Kasumi-1 (cell line): ENCODE measurements at regions not wholly inside any gene's neighbourhood (a gene's known extent, or its start where the extent isn't known, plus 50 kb on each side); places are given as distances from the start of the nearest gene placed in this dataset.

Experiments used
- DNase-seq, 2 experiments: peaks; one replicate each; lab custom pipeline; 2025; lab: John Stamatoyannopoulos, UW

DNA sequence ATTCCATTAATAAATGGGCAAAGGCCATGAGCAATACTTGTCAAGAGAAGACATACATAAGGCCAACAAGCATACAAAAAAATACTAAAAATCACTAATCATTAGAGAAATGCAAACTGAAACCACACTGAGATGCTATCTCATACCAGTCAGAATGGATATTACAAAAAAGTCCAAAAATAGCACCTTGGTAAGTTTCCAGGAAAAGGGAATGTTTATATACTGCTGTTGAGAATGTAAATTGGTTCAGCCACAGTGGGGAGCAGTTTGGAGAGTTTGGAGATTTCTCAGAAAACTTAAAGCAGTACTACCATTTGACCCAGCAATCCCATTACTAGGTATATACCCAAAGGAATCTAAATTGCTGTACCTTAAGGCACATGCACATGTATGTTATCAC, 467.7 kb downstream of the CDH11 start:
- no peak for DNase-seq

DNA sequence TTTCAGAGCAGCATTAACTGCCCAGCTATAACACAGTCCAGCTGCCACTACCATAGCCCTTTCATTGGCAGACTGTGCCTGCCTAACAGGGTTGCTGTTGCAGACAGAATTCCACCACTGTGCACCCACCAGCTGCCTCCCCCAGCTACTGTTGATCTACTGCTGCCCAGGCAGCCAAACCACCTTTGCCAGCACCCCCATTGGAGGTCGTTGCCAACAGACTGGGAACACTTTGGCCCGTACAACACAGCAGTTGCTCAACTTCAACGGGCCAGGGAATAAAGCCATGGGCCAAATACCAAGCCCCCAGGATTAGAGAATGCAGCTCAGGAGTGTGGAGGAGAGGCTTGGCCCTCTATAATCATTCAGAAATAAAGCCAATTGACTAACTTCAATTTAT, 473.6 kb downstream of the CDH11 start:
- no peak for DNase-seq

DNA sequence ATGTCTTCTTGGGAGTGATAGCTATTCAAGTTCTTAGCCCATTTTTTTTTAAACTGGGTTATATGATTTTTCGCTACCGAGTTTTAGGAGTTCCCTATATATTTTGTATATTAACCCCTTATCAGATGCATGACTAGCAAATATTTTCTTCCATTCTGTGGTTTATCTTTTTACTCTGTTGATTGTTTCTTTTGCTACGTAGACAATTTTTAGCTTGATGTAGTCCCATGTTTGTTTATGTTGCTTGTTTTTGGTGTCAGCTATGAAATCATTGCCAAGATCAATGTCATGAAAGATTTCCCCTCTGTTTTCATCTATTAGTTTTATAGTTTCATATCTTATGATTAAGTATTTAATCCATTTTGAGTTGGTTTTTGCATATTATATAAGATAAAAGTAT, 480.5 kb downstream of the CDH11 start:
- no peak for DNase-seq

DNA sequence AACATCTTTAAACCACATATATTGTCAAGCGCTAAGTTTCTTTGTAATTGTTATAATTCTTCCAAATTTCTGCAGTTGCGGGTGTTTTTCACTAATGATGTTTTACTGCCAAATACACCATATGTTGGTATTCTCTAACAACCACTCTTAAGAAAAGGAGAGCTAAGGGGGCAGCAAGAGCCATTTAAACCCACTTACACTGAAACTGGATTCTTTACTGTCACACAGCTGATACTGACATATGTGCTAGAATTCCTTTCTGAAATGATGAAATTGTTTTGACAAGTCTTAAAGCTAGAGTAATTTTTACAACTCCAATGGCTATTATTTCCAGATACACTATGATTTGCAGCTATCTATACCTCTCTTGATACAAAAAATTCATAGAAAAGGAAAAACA, 483.1 kb downstream of the CDH11 start:
- DNase-seq: no peak

DNA sequence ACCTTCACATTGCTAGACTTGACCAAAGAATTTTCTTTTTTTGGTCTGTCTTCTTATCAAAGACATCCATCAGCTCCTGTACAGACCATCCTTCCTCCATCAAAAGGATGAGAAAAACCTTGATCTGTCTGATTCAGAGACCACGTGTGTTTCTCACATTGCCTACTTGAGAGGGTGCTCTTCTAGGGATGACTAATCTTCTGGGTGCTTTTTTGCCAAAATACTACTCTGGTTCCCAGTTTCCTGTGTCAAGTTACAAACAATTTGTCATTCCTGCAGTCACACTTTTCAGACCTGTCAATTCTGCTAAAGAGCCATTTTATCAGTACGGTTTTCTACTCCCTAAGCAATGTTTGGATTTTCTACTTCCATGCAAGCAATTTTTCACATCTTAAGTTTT, 492.2 kb downstream of the CDH11 start:
- no peak for DNase-seq

DNA sequence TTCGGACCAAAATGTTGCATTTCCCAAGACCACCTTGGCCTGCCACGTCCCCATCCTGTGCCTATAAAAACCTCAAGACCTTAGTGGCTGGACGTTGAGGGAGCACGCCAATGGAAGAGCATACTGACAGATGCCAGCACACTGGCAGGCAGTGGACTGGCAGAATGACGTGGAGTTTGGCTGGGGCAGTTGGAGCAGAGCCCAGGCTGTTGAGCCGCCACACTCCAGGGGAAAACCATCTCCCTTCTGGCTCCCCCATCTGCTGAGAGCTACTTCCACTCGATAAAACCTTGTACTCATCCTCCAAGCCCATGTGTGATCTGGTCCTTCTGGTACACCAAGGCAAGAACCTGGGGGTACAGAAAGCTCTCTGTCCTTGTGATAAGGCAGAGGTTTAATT, 494.1 kb downstream of the CDH11 start:
- no peak for DNase-seq

DNA sequence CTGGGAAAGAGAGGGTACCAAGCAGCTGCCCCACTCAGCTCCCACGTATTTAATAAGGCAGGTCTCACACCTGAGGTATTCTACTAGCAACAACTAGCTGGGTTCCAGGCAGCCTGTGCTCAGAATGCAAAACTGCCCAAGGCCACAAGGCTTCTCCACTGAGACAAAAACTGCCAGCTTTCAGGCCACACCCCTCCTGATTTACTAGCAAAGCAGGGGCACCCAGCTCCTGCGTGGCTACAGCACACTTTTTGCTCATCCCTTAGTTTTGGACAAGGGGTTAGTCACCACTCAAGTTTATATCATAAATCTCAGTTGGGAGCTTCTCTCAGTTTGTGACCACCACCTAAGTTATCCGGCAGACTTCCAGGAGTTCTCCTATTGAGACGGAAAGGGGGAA, 494.6 kb downstream of the CDH11 start:
- DNase-seq: no peak

DNA sequence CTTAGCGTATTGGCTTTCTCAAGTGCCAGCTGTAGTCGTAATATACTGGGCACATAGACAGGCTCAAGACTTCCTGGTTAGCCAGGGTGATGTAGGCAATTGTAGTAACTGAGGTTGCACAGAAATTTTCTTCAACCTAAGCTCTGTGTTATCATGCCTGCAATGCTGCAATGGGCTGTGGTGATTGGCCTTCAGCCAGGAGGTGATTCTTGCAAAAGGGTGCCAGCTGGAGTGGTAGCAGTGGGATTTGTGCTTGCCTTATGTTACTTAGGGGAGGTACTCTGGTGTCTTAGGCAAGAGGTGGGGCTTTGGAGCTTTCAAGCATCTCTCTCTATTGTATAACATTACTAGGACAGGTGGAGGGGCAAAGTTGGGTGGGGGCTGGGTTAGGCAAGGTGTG, 495.1 kb downstream of the CDH11 start:
- no peak for DNase-seq

DNA sequence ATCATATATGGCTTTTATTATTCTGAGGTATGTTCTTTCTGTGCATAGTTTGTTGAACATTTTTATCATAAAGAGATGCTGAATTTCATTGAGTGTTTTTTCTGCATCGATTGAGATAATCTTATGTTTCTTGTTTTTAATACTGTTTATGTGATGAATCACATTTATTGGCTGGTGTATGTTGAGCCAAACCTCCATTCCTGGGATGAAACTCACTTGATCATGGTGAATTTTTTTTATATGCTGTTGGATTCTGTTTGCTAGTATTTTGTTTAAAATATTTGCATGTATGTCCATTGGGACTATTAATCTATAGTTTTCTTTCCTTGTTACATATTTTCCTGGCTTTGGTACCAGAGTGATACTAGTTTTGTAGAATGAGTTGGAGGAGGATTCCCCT, 500.2 kb downstream of the CDH11 start:
- DNase-seq: no peak

DNA sequence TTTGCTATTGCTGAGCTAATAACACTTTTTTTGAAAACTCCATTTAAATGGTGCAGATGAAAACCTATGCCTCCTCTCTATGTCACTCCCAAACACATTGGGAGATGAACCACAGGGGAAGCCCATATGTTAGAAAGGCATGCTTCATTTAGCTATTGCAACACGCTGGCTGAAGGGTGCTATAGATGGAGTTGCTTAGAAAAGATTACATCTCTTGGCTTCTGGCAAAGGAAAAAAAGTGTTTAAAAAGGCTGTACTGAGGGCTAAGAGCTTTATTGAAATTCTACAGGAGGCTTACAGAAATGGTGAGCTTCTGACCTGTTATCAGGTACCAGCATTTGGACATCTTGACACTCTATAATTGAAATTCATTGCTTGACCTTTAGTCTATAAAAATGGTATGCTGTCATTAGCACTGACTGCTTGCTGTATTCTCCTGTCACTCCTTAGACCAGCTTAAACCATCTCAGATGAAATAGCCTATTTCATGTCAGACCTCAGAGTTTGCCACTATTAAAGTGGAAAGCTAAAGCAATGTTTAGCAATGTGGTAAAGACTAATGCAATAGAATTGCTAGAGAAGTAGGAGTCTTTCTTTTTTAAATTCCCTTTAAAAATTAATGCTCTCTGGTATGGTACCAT, 503.9 kb downstream of the CDH11 start:
- DNase-seq: no peak

DNA sequence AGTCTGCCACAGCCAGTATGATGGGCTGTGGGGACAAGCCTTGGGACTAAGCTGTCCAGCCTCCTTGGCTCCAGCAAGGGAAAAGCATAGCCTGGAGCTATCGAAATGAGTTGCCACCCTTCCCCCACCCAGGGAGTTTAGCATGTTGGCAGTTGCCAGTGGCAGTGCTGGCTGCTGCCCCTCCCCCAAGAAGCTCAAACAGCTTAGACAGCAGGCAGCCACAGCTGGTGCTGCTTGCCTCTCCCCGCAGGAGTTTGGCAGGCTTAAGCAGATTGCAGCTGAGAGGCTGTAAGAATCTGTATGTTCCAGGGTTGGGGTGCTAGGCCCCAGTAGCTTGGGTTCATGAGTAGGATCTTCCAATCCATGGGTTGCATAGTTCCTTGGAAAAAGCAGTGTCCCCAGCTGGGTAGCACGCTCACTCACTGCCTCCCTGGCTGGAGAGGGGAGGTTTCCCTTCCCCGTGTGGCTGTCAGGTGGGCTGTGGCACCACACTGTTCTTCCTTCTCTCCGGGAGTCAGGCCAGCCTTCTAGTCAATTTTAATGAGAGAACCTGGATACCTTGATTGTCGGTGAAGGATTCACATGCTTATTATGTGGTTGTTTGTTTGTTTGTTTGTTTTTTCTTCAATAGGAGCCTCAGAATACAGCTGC, 506.1 kb downstream of the CDH11 start:
- DNase-seq: no peak

DNA sequence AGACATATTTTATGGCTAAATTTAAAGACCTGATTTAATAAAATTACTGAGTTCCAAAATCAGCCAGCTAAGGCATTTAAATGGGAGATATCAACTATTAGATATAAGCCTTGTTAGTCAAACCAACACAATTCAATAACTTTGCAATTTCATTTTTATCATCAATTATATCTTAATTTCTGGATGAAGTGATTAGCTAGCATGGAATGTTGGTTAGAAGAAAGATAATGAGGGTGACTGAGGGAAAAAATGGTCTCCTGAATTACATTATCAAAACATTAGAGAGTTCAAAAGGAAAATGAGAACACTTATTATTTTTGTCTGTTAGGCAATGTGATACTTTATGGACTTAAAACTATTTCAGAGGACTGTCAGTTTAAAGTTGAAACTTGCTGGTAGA, 525.7 kb downstream of the CDH11 start:
- DNase-seq: no peak

DNA sequence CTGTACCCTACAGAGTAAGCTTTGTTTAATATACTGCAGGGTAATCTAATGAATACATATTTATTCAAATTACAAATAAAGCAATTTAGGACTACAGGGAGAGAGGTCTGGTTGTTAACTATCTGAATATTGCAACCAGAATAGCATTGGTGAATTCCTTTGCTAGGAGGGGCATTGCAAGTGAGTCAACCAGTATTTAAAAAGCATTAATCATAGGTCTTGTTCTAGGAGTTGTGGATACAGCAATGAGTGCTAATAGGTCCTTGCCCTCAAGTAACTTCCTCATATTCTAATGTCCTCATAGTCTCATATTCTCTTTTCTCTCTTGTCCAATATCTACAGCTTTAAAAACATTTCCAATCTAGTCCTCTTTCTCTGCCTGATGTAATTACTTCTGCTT, 531.4 kb downstream of the CDH11 start:
- no peak for DNase-seq

DNA sequence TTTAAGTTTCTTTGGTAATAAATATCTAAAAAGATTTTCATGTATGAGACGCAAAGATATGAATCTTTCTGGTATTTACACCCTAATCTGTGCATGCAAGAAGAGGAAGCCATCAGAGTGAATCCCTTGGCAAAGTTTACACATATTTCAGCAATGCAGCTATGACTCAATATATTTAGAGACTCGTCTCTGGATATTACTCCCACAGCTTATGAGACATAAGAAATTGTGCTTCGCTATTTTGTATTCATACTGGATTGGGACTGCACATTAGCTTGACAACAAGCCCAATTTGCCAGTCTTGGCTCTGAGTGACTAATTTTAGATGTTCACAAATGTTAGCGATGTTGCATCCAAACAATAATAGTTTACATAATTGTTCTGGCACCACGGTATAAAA, 532.0 kb downstream of the CDH11 start:
- DNase-seq: no peak

DNA sequence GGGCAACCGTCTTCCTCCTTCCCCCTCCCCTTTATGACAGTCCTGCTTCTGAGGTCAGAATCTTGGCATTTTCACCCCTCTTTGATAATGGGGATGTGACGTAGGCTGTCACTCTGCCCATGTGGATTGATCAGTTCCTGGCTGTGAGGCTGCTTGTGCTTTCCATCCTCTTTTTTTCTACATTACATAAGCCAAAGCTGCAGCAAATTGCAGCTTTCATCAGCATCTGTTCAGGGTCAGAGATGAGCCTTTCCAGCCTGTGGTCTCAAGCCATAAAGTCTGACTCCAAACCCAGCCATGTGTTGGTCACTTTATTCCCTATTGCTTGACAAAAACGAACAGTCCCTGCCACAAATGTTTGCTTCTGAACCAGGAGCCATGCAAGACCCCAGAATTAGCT, 535.1 kb downstream of the CDH11 start:
- DNase-seq: no peak

DNA sequence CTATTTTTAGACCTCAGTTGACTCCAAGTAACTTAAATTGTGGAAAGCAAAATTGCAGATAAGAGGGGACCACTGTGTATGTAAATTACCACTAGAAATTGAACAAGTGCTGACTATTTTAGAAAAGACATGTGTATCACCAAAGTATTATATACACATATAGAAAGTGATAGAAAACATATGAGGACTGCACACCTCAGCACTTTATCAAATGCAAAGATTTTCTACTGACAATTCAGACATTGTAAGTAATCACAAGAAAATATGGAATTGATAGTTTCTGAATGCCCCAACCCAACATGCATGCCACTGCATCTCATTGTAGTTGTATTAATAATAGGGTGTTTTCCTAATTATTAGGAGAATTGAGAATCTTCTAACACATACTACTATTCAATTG, 536.5 kb downstream of the CDH11 start:
- no peak for DNase-seq

DNA sequence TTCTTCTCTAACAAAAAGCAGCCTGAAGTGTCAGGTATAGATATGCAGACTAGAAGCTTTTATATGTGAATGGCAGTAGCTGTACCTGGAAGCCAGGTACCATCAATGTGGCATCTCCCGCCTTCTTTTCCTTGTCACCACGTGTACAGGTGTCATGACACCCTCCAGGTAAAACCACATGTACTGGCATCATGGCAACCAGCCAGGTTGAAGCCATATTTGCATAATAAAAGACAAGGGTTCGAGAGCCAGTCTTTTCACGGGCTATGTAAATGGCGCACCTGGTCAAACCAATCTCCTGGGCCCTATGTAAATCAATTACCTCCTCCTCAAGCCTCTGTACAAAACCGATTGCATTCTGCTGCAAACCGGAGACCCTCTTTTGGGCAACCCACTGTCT, 541.3 kb downstream of the CDH11 start:
- DNase-seq: no peak

DNA sequence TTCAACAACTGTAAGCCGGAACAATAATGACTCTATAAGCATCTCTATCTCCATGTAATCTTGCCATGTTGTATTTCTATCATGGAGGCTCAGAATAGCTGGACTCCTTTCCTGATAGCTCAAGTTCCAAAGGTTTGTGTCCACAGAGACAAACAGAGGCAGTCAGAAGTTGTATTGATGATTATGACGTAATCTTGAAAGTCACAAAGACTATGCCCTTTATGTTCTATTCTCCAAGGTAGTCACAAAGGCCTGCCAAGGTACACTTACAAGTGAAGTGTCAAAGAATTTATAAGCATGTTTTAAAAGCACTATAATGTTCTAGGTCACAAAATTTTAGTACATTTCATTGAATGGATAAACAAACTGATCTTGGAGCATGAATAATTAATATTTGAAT, 542.2 kb downstream of the CDH11 start:
- no peak for DNase-seq

DNA sequence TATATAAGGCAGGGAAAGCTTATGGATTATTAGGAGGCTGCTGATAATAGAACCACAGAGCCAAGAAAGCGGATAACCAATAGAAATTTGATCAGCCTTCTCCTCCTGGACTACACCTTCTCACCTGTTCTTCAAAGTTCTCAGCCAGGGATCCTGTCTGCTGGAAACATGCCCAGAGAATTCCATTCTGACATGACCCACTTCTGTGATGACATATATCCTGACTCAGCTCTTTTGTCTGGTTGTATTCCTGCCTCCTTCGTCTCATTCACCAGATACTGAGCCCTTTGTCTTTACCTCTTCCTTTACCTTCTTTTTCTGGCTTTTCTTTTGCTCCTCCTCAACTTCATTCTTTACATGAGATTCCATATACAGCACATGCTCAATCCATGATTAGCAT, 576.1 kb downstream of the CDH11 start:
- DNase-seq: no peak

DNA sequence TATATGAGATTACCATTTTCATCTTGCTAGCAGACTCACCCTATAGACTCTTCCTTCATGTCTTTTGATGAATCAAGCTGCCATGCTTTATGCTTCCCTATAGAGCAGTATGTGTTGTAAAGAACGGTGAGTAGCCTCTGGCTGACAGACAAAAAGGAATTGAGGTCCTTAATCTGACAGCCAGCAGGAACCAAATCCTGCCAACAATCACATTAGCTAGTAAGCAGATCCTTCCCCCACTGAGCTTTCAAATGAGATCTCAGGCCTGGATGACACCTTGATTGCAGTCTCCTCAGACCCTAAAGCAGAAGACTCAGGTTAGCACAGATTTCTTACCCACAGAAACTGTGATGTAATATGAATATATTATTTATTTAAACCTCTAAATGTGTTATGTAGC, 577.0 kb downstream of the CDH11 start:
- no peak for DNase-seq

DNA sequence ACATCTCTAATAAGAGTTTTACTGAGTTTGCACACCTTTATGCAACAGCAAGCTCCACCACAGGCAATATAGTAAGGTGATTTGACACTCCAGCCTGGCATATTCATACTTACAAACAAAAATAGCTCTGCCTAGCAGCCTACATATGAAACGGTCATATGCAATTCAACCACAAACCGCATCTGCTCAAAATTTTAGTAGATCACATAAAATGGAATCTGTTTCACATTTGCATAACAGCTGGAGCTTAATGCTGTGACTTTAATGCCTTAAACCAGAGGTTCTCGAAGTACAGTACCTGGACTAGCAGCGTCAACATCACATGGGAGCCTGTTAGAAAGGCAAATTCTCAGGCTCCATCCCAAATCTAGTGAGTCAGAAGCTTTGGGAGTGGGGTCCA, 578.4 kb downstream of the CDH11 start:
- DNase-seq: no peak

DNA sequence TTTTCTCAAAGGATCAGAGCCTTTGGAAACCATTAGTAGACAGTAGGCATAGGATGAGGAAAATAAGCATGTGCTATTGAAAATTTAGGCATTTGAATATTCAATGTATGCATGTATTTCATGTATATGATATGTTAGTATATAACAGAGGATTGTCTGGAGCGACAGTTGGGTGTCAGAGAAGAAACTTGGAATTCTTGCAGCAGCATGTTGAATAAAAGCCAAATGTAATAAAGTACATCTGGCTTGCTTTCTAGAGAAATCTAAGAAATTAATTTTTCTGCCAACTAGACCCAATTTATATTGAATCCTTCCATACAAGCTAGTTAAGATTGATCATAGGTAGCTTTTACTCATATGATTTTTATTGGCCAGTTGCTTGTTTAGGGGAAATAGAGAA, 578.8 kb downstream of the CDH11 start:
- DNase-seq: no peak

DNA sequence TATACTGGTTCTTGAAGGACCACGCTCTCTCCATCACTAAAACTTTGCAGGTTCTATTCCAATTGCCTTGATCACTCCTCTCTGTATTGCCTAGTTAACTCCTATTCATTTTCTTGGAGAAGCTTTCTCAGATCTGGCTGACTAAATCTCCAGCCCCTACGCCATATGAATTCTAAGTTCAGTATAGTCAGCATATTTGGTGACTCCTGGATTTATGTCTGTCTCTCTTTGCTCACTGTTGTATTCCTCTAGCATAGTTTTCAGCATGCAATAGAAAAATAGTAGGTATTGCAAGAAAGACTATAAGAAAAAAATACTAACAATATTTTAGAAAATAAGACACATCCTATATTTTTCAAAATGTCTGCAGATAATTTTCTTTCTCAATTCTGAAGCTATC, 579.7 kb downstream of the CDH11 start:
- DNase-seq: no peak

DNA sequence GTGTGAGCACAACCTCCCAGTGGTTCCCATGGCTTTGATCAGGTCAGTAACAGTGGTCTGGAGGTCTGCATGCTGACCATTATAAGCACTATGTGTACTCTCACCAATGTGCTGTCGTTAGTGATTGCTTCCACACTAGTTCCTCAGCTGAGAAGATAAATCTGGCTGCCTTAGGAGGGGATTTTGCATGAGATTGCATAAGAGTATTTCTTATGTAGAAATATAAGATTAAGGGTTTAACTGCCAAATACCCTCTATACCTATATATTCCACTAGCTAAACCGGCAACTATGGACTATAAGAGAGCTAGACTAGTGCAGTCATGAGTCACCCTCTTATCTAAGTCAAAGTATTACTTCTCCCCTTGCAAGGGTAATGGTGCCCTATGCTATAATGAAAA, 580.2 kb downstream of the CDH11 start:
- DNase-seq: no peak
